ENCODE measurements at regions not wholly inside any gene's neighbourhood (a gene's known extent, or its start where the extent isn't known, plus 50 kb on each side); places are given as distances from the start of the nearest gene placed in this dataset.

DNA sequence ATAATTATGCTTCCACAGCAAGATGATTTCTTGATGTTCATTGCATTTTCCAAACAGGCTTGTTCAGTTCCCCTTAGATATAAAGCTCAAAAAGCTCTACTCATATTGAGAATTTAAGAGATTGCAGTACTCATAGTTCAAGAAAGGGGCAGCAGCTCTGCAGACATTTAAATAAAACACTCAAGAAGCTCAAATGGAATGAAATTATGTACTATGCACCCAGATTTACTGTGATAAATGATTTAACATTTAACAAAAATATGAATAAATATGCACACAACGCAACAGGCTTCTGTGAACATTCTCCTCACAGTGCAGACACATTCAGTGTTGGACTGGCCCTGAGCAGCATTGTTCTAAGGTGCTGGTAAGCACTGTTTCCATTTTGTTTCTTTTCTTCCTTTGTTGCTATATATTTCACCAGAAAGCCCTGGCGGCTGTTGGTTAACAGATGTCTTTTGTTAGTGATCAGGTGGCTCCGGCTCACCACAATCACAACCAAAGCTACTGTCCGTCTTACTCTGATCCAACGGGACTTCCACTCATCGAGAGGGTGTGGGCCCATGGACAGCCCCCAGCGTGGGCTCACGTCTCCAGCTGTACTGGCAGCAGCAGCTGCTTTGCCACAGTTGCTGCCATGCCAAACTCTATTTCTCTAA, 1440.3 kb downstream of the NCAM2 start:
- no peaks in the 10 kb centered on the region for H3K79me2 ChIP-seq (ENCODE audit: insufficient read depth, low read length)
- no peaks in the 10 kb centered on the region for H3K4me1 ChIP-seq (ENCODE audit: insufficient read depth, low read length)
- no peaks in the 10 kb centered on the region for H4K20me1 ChIP-seq (ENCODE audit: insufficient read depth, low read length)
- no peak overlapping the region for H3K4me3 ChIP-seq (ENCODE audit: insufficient read depth, low read depth, low read length)
- Mint-ChIP-seq H3K27ac (ENCODE audit: unreplicated experiment) (no peak overlapping the region), H3K9me3 (ENCODE audit: unreplicated experiment) (no peaks in the 10 kb centered on the region), H3K27me3 (ENCODE audit: low read depth, unreplicated experiment) (no peaks in the 10 kb centered on the region), H3K4me3 (ENCODE audit: unreplicated experiment) (no peak overlapping the region), H3K36me3 (ENCODE audit: low read depth, unreplicated experiment) (no peaks in the 10 kb centered on the region), H3K4me1 (ENCODE audit: low read depth, unreplicated experiment) (no peaks in the 10 kb centered on the region)
- H2AFZ ChIP-seq (ENCODE audit: low read depth, low read length): no peak overlapping the region
- no peak overlapping the region for H3K9ac ChIP-seq (ENCODE audit: low read length)
- H3K9me3 ChIP-seq (ENCODE audit: insufficient read depth, low read depth, low read length): no peaks in the 10 kb centered on the region
- no peaks in the 10 kb centered on the region for H3K27me3 ChIP-seq (ENCODE audit: insufficient read depth, low read length)
- H3K36me3 ChIP-seq (ENCODE audit: insufficient read depth, low read length): no peaks in the 10 kb centered on the region
- FAIRE-seq: no peak
- no peak for TF ChIP-seq EZH2 (IDR thresholded peaks at IDR 0.05; ENCODE audit: insufficient read depth, low read length)
- no peak for DNase-seq (ENCODE audit: low read depth)
- H3K4me2 ChIP-seq (ENCODE audit: low read length): no peak overlapping the region
- H3K27ac ChIP-seq (ENCODE audit: low read depth, low read length): no peak overlapping the region

DNA sequence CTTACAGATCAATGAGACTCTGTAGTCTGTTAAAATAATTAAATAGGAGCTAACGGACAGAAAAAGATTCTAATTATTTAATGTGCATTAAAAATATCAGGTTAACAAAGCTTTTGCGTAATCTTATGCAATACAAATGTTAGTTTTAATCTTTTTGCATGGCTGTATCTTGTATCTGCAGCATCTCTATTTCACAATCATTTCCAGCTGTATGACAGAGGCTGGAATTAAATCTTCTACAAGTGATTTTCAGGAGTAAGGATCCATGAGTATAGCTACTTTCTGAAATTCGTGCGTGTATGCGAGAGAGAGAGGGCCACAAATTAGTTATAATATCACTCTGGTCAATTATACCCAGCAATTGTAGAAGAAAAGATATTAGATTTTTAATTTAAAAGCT, 1446.8 kb downstream of the NCAM2 start:
- no peak for FAIRE-seq
- Mint-ChIP-seq H3K27ac (ENCODE audit: unreplicated experiment) (no peak overlapping the region), H3K4me3 (ENCODE audit: unreplicated experiment) (no peak overlapping the region), H3K27me3 (ENCODE audit: low read depth, unreplicated experiment) (no peaks in the 10 kb centered on the region), H3K4me1 (ENCODE audit: low read depth, unreplicated experiment) (no peaks in the 10 kb centered on the region), H3K9me3 (ENCODE audit: unreplicated experiment) (no peaks in the 10 kb centered on the region), H3K36me3 (ENCODE audit: low read depth, unreplicated experiment) (no peaks in the 10 kb centered on the region)
- no peak overlapping the region for H3K4me2 ChIP-seq (ENCODE audit: low read length)
- TF ChIP-seq EZH2 (IDR thresholded peaks at IDR 0.05; ENCODE audit: insufficient read depth, low read length) (no peak), CTCF (IDR thresholded peaks at IDR 0.05; ENCODE audit: insufficient read depth, low read depth, low read length) (no peak)
- no peak overlapping the region for H3K27ac ChIP-seq (ENCODE audit: low read depth, low read length)
- DNase-seq (ENCODE audit: low read depth): no peak
- H2AFZ ChIP-seq (ENCODE audit: low read depth, low read length): no peak overlapping the region
- no peaks in the 10 kb centered on the region for H3K79me2 ChIP-seq (ENCODE audit: insufficient read depth, low read length)
- H4K20me1 ChIP-seq (ENCODE audit: insufficient read depth, low read length): no peaks in the 10 kb centered on the region
- H3K9me3 ChIP-seq (ENCODE audit: insufficient read depth, low read depth, low read length): no peaks in the 10 kb centered on the region
- H3K4me3 ChIP-seq (ENCODE audit: insufficient read depth, low read depth, low read length): no peak overlapping the region
- no peak overlapping the region for H3K9ac ChIP-seq (ENCODE audit: low read length)
- no peaks in the 10 kb centered on the region for H3K36me3 ChIP-seq (ENCODE audit: insufficient read depth, low read length)
- H3K4me1 ChIP-seq (ENCODE audit: insufficient read depth, low read length): no peaks in the 10 kb centered on the region
- H3K27me3 ChIP-seq (ENCODE audit: insufficient read depth, low read length): no peaks in the 10 kb centered on the region

- H3K36me3 ChIP-seq (ENCODE audit: insufficient read depth, low read length): no peaks in the 10 kb centered on the region
- H3K4me1 Mint-ChIP-seq (ENCODE audit: low read depth, unreplicated experiment): no peaks in the 10 kb centered on the region
- FAIRE-seq: no peak
Measured at GRCh38 chr21:22450507-22450906, 1452.3 kb downstream of the NCAM2 start.

More at GRCh38 chr21:22450507-22450906, 1452.3 kb downstream of the NCAM2 start:
- Mint-ChIP-seq H3K9me3 (ENCODE audit: unreplicated experiment) (no peaks in the 10 kb centered on the region), H3K27ac (ENCODE audit: unreplicated experiment) (no peak overlapping the region), H3K27me3 (ENCODE audit: low read depth, unreplicated experiment) (no peaks in the 10 kb centered on the region), H3K4me3 (ENCODE audit: unreplicated experiment) (no peak overlapping the region), H3K36me3 (ENCODE audit: low read depth, unreplicated experiment) (no peaks in the 10 kb centered on the region)
- TF ChIP-seq CTCF (IDR thresholded peaks at IDR 0.05; ENCODE audit: insufficient read depth, low read depth, low read length): no peak
- no peak for TF ChIP-seq EZH2 (IDR thresholded peaks at IDR 0.05; ENCODE audit: insufficient read depth, low read length)
- H3K4me3 ChIP-seq (ENCODE audit: insufficient read depth, low read depth, low read length): no peak overlapping the region
- H2AFZ ChIP-seq (ENCODE audit: low read depth, low read length): no peak overlapping the region
- no peaks in the 10 kb centered on the region for H3K9me3 ChIP-seq (ENCODE audit: insufficient read depth, low read depth, low read length)
- no peak overlapping the region for H3K9ac ChIP-seq (ENCODE audit: low read length)
- H4K20me1 ChIP-seq (ENCODE audit: insufficient read depth, low read length): no peaks in the 10 kb centered on the region
- H3K79me2 ChIP-seq (ENCODE audit: insufficient read depth, low read length): no peaks in the 10 kb centered on the region
- H3K27ac ChIP-seq (ENCODE audit: low read depth, low read length): no peak overlapping the region
- H3K4me2 ChIP-seq (ENCODE audit: low read length): no peak overlapping the region
- DNase-seq (ENCODE audit: low read depth): no peak
- no peaks in the 10 kb centered on the region for H3K4me1 ChIP-seq (ENCODE audit: insufficient read depth, low read length)
- H3K27me3 ChIP-seq (ENCODE audit: insufficient read depth, low read length): no peaks in the 10 kb centered on the region

Data from astrocyte (in vitro differentiated cells and primary cell).